Memory B cell (primary cell): ENCODE measurements at regions not wholly inside any gene's neighbourhood (a gene's known extent, or its start where the extent isn't known, plus 50 kb on each side); places are given as distances from the start of the nearest gene placed in this dataset.

Experiments used
- ATAC-seq: fragments of 150-1000 bp; cut with Tn5 transposase; 2 replicates; pipeline ENCODE4 v1.10.0; 2021; ENCODE audit warnings: low read depth, mild to moderate bottlenecking, moderate library complexity
- DNase-seq, 2 donors: peaks; one replicate each; pipeline ENCODE4 v3.0.0; 2022; ENCODE audit warnings: low spot score in 2 of 2
- H3K27ac Mint-ChIP-seq: one replicate; pipeline ENCODE4 v1.8.0; 2022; ENCODE audit warnings: mild to moderate bottlenecking, moderate library complexity, mixed read lengths
- H3K27me3 Mint-ChIP-seq: one replicate; pipeline ENCODE4 v1.8.0; 2022; ENCODE audit warnings: mixed read lengths
- H3K36me3 Mint-ChIP-seq: one replicate; pipeline ENCODE4 v1.8.0; 2022; ENCODE audit warnings: mild to moderate bottlenecking, mixed read lengths
- H3K4me1 Mint-ChIP-seq: one replicate; pipeline ENCODE4 v1.8.0; 2022; ENCODE audit warnings: mixed read lengths
- H3K4me3 Mint-ChIP-seq: one replicate; pipeline ENCODE4 v1.8.0; 2022; ENCODE audit warnings: mild to moderate bottlenecking, moderate library complexity, mixed read lengths
- H3K9me3 Mint-ChIP-seq: one replicate; pipeline ENCODE4 v1.8.0; 2022; ENCODE audit warnings: mixed read lengths

DNA sequence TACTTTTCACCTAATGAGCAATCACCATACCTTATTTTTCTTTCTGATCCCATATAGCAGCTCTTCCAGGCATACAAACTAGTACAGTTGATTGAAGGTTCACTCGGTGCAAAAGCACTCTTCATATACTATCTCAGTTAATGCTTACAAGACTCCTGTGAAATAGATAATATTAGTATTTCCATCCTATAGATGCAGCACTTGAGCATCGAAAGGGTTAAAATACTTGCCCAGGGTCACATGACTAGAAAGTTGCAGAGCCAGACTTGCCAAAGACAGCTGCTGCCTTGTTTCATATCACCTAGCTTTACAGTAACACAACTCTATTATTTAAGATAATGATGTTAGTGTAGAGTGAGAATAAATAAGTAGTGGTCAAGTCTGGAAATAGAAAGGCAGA is 466.0 kb upstream of the TNP1 start:
- no peak for ATAC-seq
- peaks cover 14% of the 10 kb centered on the region for H3K9me3 Mint-ChIP-seq
- H3K36me3 Mint-ChIP-seq, result peaks cover 10% of the 10 kb centered on the region
- no peak for DNase-seq
- no peak overlapping the region for H3K4me3 Mint-ChIP-seq
- no peaks in the 10 kb centered on the region for H3K4me1 Mint-ChIP-seq
- no peak overlapping the region for H3K27ac Mint-ChIP-seq
- H3K27me3 Mint-ChIP-seq, result peaks cover 11% of the 10 kb centered on the region

DNA sequence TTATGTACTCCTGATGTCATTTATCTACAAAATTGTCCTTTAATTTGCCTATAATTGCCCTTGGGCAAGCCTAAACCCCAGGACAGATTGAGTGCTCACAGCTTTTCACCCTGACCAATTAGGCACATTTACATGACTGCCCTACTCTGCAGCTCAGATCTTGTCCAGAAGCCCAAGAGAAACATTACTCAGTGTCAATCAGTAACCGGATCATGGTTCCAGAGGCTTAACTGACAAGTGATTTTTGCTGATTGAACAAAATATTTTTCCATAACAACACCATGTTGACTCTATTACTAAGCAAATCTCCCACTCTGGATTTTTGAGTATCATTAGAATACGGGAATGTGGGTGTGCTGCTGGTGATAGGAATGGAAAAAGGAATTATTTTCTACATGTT is 465.4 kb upstream of the TNP1 start:
- H3K27ac Mint-ChIP-seq, result no peak overlapping the region
- no peak overlapping the region for H3K4me3 Mint-ChIP-seq
- H3K27me3 Mint-ChIP-seq, result peaks cover 11% of the 10 kb centered on the region
- peaks cover 14% of the 10 kb centered on the region for H3K9me3 Mint-ChIP-seq
- DNase-seq, result no peak
- H3K36me3 Mint-ChIP-seq, result peaks cover 10% of the 10 kb centered on the region
- no peaks in the 10 kb centered on the region for H3K4me1 Mint-ChIP-seq
- no peak for ATAC-seq

GRCh38 chr2:217316743-217317142 is 456.9 kb upstream of the TNP1 start:
- peak; percentile 96 for ATAC-seq
- H3K4me3 Mint-ChIP-seq, result no peak overlapping the region
- peaks cover 19% of the 10 kb centered on the region for H3K4me1 Mint-ChIP-seq
- H3K27me3 Mint-ChIP-seq, result peaks cover 29% of the 10 kb centered on the region
- peaks cover 4% of the 10 kb centered on the region for H3K36me3 Mint-ChIP-seq
- peaks cover 5% of the 10 kb centered on the region for H3K9me3 Mint-ChIP-seq
- DNase-seq, result peak in 1 of 2 donors; percentile 17
- no peak overlapping the region for H3K27ac Mint-ChIP-seq

DNA sequence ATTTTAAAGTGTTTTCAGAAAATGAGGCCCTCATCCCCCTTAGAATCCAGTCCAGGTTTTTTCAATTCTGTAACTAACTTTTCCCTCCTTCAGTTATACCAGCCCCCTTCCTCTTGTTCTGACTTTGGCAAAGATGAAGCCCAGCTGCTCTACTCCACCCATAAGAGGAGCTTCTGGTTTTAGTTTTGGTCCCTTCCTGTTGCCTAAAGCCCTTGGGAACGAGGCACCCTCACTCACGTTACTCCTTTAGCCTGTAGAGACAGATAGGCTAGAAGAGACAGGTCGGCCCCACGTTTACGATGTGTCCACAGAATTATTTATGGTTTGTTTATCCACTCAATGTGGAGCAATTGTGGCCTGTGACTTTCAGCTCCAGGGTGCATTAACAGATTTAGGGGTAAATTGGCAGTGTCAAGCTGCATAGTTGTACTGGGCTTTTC is 454.2 kb upstream of the TNP1 start:
- Mint-ChIP-seq H3K27me3 (peaks cover 40% of the 10 kb centered on the region), H3K36me3 (peaks cover 14% of the 10 kb centered on the region), H3K4me1 (peaks cover 19% of the 10 kb centered on the region), H3K27ac (no peak overlapping the region), H3K9me3 (peaks cover 8% of the 10 kb centered on the region), H3K4me3 (no peak overlapping the region)
- DNase-seq, result no peak
- ATAC-seq, result no peak

- no peak overlapping the region for H3K27ac Mint-ChIP-seq
- no peak for DNase-seq
- no peak for ATAC-seq
- H3K27me3 Mint-ChIP-seq, result peaks cover 37% of the 10 kb centered on the region
- H3K9me3 Mint-ChIP-seq, result peaks cover 8% of the 10 kb centered on the region
- H3K4me3 Mint-ChIP-seq, result no peak overlapping the region
- H3K36me3 Mint-ChIP-seq, result peaks cover 14% of the 10 kb centered on the region
- peaks cover 19% of the 10 kb centered on the region for H3K4me1 Mint-ChIP-seq
Measured at GRCh38 chr2:217313386-217313785, 453.5 kb upstream of the TNP1 start.

DNA sequence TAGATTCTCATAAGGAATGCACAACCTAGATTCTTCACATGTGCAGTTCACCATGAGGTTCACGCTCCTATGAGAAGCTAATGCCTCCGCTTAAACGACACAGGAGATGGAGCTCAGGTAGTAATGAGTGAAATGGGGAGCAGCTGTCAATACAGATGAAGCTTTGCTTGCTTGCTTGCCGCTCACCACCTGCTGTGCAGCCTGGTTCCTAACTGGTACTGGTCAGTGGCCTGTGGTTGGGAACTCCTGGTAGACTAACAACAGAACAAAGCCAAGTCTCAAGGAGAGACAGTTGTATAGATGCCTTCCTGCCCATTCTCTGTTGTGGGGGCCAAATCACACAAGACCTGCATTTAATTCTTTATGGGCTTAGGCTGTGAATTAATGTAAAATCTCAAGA is 449.2 kb upstream of the TNP1 start:
- Mint-ChIP-seq H3K27ac (no peak overlapping the region), H3K36me3 (peaks cover 10% of the 10 kb centered on the region), H3K4me1 (no peaks in the 10 kb centered on the region), H3K27me3 (peaks cover 30% of the 10 kb centered on the region), H3K4me3 (no peak overlapping the region), H3K9me3 (peaks cover 5% of the 10 kb centered on the region)
- DNase-seq (no peak), ATAC-seq (no peak)

DNA sequence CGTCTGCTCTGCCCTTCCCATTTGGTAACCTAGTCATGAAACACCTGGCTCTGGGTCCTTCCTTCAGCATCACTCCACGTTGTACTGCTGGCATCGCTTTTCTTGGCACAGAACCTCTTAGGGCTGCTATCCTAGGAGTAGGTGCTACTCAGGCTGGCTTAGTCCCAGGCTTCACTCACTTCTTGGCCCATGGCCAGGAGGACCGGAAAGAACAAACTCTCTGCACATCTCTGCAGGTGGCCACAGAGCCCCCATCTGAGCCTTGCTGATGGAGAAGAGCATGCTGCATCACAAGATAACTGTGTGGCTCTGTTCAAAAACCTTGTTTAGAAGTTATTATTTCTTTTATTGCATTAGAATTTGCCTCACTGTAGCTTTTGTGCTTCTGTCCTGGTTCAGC is 447.2 kb upstream of the TNP1 start:
- peaks cover 27% of the 10 kb centered on the region for H3K27me3 Mint-ChIP-seq
- no peak overlapping the region for H3K4me3 Mint-ChIP-seq
- peaks cover 3% of the 10 kb centered on the region for H3K9me3 Mint-ChIP-seq
- peaks cover 10% of the 10 kb centered on the region for H3K36me3 Mint-ChIP-seq
- no peak overlapping the region for H3K27ac Mint-ChIP-seq
- H3K4me1 Mint-ChIP-seq, result no peaks in the 10 kb centered on the region
- DNase-seq (no peak), ATAC-seq (no peak)

- peaks cover 3% of the 10 kb centered on the region for H3K9me3 Mint-ChIP-seq
- ATAC-seq (no peak), DNase-seq (no peak)
- H3K36me3 Mint-ChIP-seq, result peaks cover 10% of the 10 kb centered on the region
- no peak overlapping the region for H3K27ac Mint-ChIP-seq
- H3K27me3 Mint-ChIP-seq, result peaks cover 27% of the 10 kb centered on the region
- H3K4me3 Mint-ChIP-seq, result no peak overlapping the region
- no peaks in the 10 kb centered on the region for H3K4me1 Mint-ChIP-seq
Measured at GRCh38 chr2:217305882-217306281, 446.0 kb upstream of the TNP1 start.

DNA sequence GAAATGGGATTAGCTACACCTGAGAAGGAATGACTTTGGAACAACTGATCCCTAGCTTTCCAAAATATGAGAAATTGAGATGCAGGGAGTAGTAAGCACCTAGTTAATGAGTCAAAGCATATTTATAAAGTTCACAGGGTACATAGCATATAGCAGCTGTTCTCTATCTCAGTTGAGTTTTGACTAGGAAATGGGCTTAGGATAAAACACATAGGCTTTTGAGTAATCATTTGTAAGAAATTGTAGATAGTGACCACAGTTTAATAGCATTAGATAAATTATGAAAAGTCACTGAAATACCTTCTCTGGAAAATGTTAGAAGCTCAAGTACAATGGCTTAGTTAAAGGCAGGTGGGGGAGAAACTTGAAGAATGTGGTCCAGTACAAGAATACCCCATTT is 444.7 kb upstream of the TNP1 start:
- peaks cover 3% of the 10 kb centered on the region for H3K36me3 Mint-ChIP-seq

DNA sequence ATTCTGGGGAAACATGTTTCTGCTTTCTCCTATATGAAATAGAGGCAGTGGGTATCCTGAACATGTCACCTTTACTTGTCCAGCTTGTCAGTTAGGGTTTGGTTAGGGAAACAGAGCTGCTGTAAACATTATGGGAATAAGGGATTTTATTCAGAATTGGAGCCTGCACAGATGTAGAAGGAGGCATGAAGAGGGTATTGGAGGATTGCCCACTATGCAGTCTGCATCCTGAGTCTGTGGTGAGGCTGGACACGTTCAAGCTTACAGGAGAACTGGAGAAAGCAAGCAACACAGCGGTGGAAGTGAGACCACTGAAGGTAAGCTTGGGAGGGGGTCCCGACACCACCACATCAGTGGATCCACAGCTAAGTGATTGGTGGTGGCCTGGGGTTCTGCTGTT is 443.0 kb upstream of the TNP1 start:
- no peak overlapping the region for H3K27ac Mint-ChIP-seq
- DNase-seq, result no peak
- H3K4me1 Mint-ChIP-seq, result no peaks in the 10 kb centered on the region
- H3K27me3 Mint-ChIP-seq, result peaks cover 13% of the 10 kb centered on the region
- no peak overlapping the region for H3K4me3 Mint-ChIP-seq
- no peak for ATAC-seq
- no peaks in the 10 kb centered on the region for H3K9me3 Mint-ChIP-seq
- H3K36me3 Mint-ChIP-seq, result no peaks in the 10 kb centered on the region

More for the DNA sequence above, 444.7 kb upstream of the TNP1 start:
- no peak overlapping the region for H3K27ac Mint-ChIP-seq
- ATAC-seq, result no peak
- DNase-seq, result no peak
- H3K27me3 Mint-ChIP-seq, result peaks cover 20% of the 10 kb centered on the region
- H3K9me3 Mint-ChIP-seq, result peaks cover 1% of the 10 kb centered on the region
- no peak overlapping the region for H3K4me3 Mint-ChIP-seq
- no peaks in the 10 kb centered on the region for H3K4me1 Mint-ChIP-seq

- no peak overlapping the region for H3K4me3 Mint-ChIP-seq
- H3K9me3 Mint-ChIP-seq, result peaks cover 5% of the 10 kb centered on the region
- no peaks in the 10 kb centered on the region for H3K4me1 Mint-ChIP-seq
- DNase-seq (no peak), ATAC-seq (no peak)
- no peak overlapping the region for H3K27ac Mint-ChIP-seq
- H3K36me3 Mint-ChIP-seq, result peaks cover 5% of the 10 kb centered on the region
- peaks cover 13% of the 10 kb centered on the region for H3K27me3 Mint-ChIP-seq
Measured at GRCh38 chr2:217301142-217301925, 441.5 kb upstream of the TNP1 start.

GRCh38 chr2:217299590-217299989 is 439.7 kb upstream of the TNP1 start:
- Mint-ChIP-seq H3K27ac (no peak overlapping the region), H3K9me3 (peaks cover 5% of the 10 kb centered on the region), H3K4me3 (no peak overlapping the region), H3K27me3 (peaks cover 7% of the 10 kb centered on the region), H3K4me1 (no peaks in the 10 kb centered on the region), H3K36me3 (peaks cover 5% of the 10 kb centered on the region)
- no peak for ATAC-seq
- DNase-seq, result no peak

GRCh38 chr2:217297096-217297495 is 437.2 kb upstream of the TNP1 start:
- peaks cover 7% of the 10 kb centered on the region for H3K36me3 Mint-ChIP-seq
- ATAC-seq (no peak), DNase-seq (no peak)
- H3K27ac Mint-ChIP-seq, result no peak overlapping the region
- peaks cover 5% of the 10 kb centered on the region for H3K27me3 Mint-ChIP-seq
- H3K4me3 Mint-ChIP-seq, result no peak overlapping the region
- H3K9me3 Mint-ChIP-seq, result peaks cover 5% of the 10 kb centered on the region
- H3K4me1 Mint-ChIP-seq, result no peaks in the 10 kb centered on the region

- H3K9me3 Mint-ChIP-seq, result peaks cover 5% of the 10 kb centered on the region
- peaks cover 7% of the 10 kb centered on the region for H3K36me3 Mint-ChIP-seq
- DNase-seq (no peak), ATAC-seq (no peak)
- no peak overlapping the region for H3K4me3 Mint-ChIP-seq
- no peaks in the 10 kb centered on the region for H3K4me1 Mint-ChIP-seq
- no peak overlapping the region for H3K27ac Mint-ChIP-seq
- H3K27me3 Mint-ChIP-seq, result peaks cover 5% of the 10 kb centered on the region
Measured at GRCh38 chr2:217294818-217295217, 435.0 kb upstream of the TNP1 start.

DNA sequence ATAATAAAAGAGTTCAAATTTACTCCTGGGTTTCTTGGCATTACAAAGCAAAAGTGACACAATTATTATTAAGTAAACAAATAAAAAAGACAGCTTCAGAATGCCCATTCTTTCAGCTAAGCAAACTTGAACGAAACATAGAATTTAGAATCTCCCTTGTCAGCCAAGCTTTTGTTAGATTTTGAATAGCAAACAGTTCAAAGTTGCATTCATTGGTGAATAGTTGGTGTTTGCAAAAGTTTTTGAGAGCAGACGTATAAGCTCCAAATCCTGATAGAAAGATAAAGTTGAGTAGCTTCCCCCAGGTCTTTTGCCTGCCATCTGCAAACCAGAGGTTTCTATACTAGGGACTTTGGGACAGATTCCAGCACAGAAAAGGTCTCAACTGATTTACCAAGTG is 434.3 kb upstream of the TNP1 start:
- peaks cover 5% of the 10 kb centered on the region for H3K9me3 Mint-ChIP-seq
- H3K4me3 Mint-ChIP-seq, result no peak overlapping the region
- DNase-seq, result no peak
- H3K27me3 Mint-ChIP-seq, result peaks cover 5% of the 10 kb centered on the region
- no peak for ATAC-seq
- H3K36me3 Mint-ChIP-seq, result peaks cover 7% of the 10 kb centered on the region
- no peaks in the 10 kb centered on the region for H3K4me1 Mint-ChIP-seq
- H3K27ac Mint-ChIP-seq, result no peak overlapping the region
